ENCODE measurements at regions not wholly inside any gene's neighbourhood (a gene's known extent, or its start where the extent isn't known, plus 50 kb on each side); places are given as distances from the start of the nearest gene placed in this dataset.

- TF ChIP-seq, protein P1, sequence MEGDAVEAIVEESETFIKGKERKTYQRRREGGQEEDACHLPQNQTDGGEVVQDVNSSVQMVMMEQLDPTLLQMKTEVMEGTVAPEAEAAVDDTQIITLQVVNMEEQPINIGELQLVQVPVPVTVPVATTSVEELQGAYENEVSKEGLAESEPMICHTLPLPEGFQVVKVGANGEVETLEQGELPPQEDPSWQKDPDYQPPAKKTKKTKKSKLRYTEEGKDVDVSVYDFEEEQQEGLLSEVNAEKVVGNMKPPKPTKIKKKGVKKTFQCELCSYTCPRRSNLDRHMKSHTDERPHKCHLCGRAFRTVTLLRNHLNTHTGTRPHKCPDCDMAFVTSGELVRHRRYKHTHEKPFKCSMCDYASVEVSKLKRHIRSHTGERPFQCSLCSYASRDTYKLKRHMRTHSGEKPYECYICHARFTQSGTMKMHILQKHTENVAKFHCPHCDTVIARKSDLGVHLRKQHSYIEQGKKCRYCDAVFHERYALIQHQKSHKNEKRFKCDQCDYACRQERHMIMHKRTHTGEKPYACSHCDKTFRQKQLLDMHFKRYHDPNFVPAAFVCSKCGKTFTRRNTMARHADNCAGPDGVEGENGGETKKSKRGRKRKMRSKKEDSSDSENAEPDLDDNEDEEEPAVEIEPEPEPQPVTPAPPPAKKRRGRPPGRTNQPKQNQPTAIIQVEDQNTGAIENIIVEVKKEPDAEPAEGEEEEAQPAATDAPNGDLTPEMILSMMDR (optimal IDR thresholded peaks at IDR 0.05 in 1 of 3, IDR thresholded peaks at IDR 0.05 in 1 of 3, conservative IDR thresholded peaks at IDR 0.05 in 1 of 3; ENCODE audit: extremely low read depth in 1 of 3, insufficient read depth in 2 of 3, low read length in 3 of 3): no peak
- no peak for TF ChIP-seq EZH2 (IDR thresholded peaks at IDR 0.05; ENCODE audit: low read length)
These were observed 1361.4 kb downstream of the ROBO1 start for GRCh38 chr3:78406396-78406795.

All from keratinocyte (primary cell).